Mammary epithelial cell (primary cell): ENCODE measurements at regions not wholly inside any gene's neighbourhood (a gene's known extent, or its start where the extent isn't known, plus 50 kb on each side); places are given as distances from the start of the nearest gene placed in this dataset.

ENCODE experiments used
- CTCF ChIP-seq, 2 donors: IDR thresholded peaks in 1 of 2; conservative IDR thresholded peaks in 1 of 2; 2 replicates each; pipeline ENCODE4 v1.5.1; 2011 to 2012; ENCODE audit warnings: inconsistent platforms in 2 of 2, low read length in 2 of 2, mild to moderate bottlenecking in 2 of 2, control low read depth in 1 of 2, low read depth in 1 of 2; ENCODE audit not compliant: insufficient read depth in 1 of 2; ENCODE audit errors: extremely low read depth in 1 of 2
- EZH2 ChIP-seq: IDR thresholded peaks from 2 replicates; pipeline ENCODE4 v1.6.1; 2012; ENCODE audit warnings: low read length, inconsistent platforms, borderline replicate concordance

GRCh38 chr4:160026721-160027120, 923.8 kb downstream of the RAPGEF2 start:
- no peak for TF ChIP-seq CTCF (conservative IDR thresholded peaks at IDR 0.05 in 1 of 2, IDR thresholded peaks at IDR 0.05 in 1 of 2; ENCODE audit: extremely low read depth in 1 of 2, insufficient read depth in 1 of 2, low read depth in 1 of 2, low read length in 2 of 2)
- no peak for TF ChIP-seq EZH2
